Endothelial cell of umbilical vein (primary cell): ENCODE measurements at regions not wholly inside any gene's neighbourhood (a gene's known extent, or its start where the extent isn't known, plus 50 kb on each side); places are given as distances from the start of the nearest gene placed in this dataset.

Source experiments
- BruUV-seq: library from RNA; stranded (reverse); fragments of 400-500 nt; replicated peaks from 2 replicates; lab custom pipeline; 2021; lab: Mats Ljungman, UMichigan
- CTCF ChIA-PET: fragments of 300-600, 350-600 bp; sonication (Branson Sonifier 250); formaldehyde crosslinking; loops from one replicate; lab custom pipeline; 2021; ENCODE audit warnings: antibody characterized with exemption, inconsistent platforms; lab: Charles Lee
- POLR2A ChIA-PET: fragments of 300-600, 350-600 bp; sonication (Branson Sonifier 250); formaldehyde crosslinking; loops from one replicate; lab custom pipeline; 2021; ENCODE audit warnings: antibody characterized with exemption, inconsistent platforms; lab: Charles Lee
- DNase-seq: peaks from one replicate; pipeline ENCODE4 v3.0.0-alpha.2; 2011; ENCODE audit warnings: low read depth, low spot score
- FAIRE-seq: peaks from 2 replicates; lab custom pipeline; 2011; peaks lifted over from hg19 to GRCh38; lab: Jason Lieb, UNC
- H2AFZ ChIP-seq: 2 replicates; pipeline ENCODE4 v1.6.0; 2012; ENCODE audit warnings: low read depth, low read length, control low read depth, inconsistent platforms
- H3K27ac ChIP-seq: 2 replicates; pipeline ENCODE4 v1.5.1; 2011; ENCODE audit warnings: low read depth, mild to moderate bottlenecking, control low read depth, low read length, moderate library complexity; ENCODE audit not compliant: insufficient read depth
- H3K27me3 ChIP-seq, 2 experiments: 2 replicates each; pipeline versions ENCODE4 v1.6.0 to v1.6.1; 2011; ENCODE audit warnings: low read length in 2 of 2, mixed read lengths in 1 of 2; ENCODE audit not compliant: control insufficient read depth in 2 of 2, insufficient read depth in 2 of 2
- H3K36me3 ChIP-seq, 2 experiments: 2 replicates in 1 of 2; 3 replicates in 1 of 2; pipeline ENCODE4 v1.5.1; 2011; ENCODE audit warnings: low read length in 2 of 2, mild to moderate bottlenecking in 1 of 2, moderate library complexity in 1 of 2; ENCODE audit not compliant: control insufficient read depth in 2 of 2, insufficient read depth in 2 of 2; ENCODE audit errors: extremely low read depth in 1 of 2
- H3K4me1 ChIP-seq: 3 replicates; pipeline ENCODE4 v1.5.1; 2011; ENCODE audit warnings: mild to moderate bottlenecking, low read length; ENCODE audit not compliant: control insufficient read depth, insufficient read depth; ENCODE audit errors: extremely low read depth
- H3K4me2 ChIP-seq: 2 replicates; pipeline ENCODE4 v1.6.1; 2011; ENCODE audit warnings: low read length, control low read depth, mixed read lengths; ENCODE audit not compliant: insufficient read depth
- H3K4me3 ChIP-seq, 3 experiments: fragments of 200-600 bp in 1 of 3; sonication (generic), shearing (Covaris generic) in 1 of 3; replicated peaks in 1 of 3; 2 replicates each; pipeline ENCODE4 v1.5.1; 2011 to 2016; ENCODE audit warnings: control low read depth in 3 of 3, low read length in 3 of 3, mild to moderate bottlenecking in 2 of 3, inconsistent platforms in 1 of 3, low read depth in 1 of 3, moderate library complexity in 1 of 3; ENCODE audit not compliant: insufficient read depth in 1 of 3
- H3K79me2 ChIP-seq: 2 replicates; pipeline ENCODE4 v1.6.0; 2012; ENCODE audit warnings: low read length, inconsistent platforms; ENCODE audit not compliant: control insufficient read depth, insufficient read depth
- H3K9ac ChIP-seq: replicated peaks from 2 replicates; pipeline ENCODE3; 2011; ENCODE audit warnings: low read length, control low read depth; ENCODE audit not compliant: insufficient read depth; ENCODE audit errors: extremely low read depth
- H3K9me1 ChIP-seq: replicated peaks from 3 replicates; pipeline ENCODE4 v1.6.0; 2011; ENCODE audit warnings: mild to moderate bottlenecking, low read length; ENCODE audit not compliant: control insufficient read depth, insufficient read depth; ENCODE audit errors: extremely low read depth
- H3K9me3 ChIP-seq: replicated peaks from 2 replicates; pipeline ENCODE4 v1.5.1; 2012; ENCODE audit warnings: low read length, inconsistent platforms; ENCODE audit not compliant: control insufficient read depth, insufficient read depth
- H4K20me1 ChIP-seq: replicated peaks from 2 replicates; pipeline ENCODE3; 2011; ENCODE audit warnings: mild to moderate bottlenecking, low read length; ENCODE audit not compliant: control insufficient read depth, insufficient read depth; ENCODE audit errors: extremely low read depth
- EZH2 ChIP-seq: IDR thresholded peaks from 2 replicates; pipeline ENCODE4 v1.6.1; 2012; ENCODE audit warnings: borderline replicate concordance, low read depth, mild to moderate bottlenecking, moderate library complexity, low read length, inconsistent platforms; ENCODE audit not compliant: severe bottlenecking
- FOS ChIP-seq: IDR thresholded peaks from 2 replicates; pipeline ENCODE4 v1.6.1; 2011; ENCODE audit warnings: mild to moderate bottlenecking, low read length, moderate library complexity, borderline replicate concordance; ENCODE audit not compliant: insufficient read depth
- GATA2 ChIP-seq: IDR thresholded peaks from 2 replicates; pipeline ENCODE4 v1.7.0; 2011; ENCODE audit warnings: low read depth, mild to moderate bottlenecking, moderate library complexity, mixed read lengths, low read length; ENCODE audit not compliant: insufficient read length, insufficient read depth
- JUN ChIP-seq: IDR thresholded peaks from 2 replicates; pipeline ENCODE4 v1.6.1; 2011; ENCODE audit warnings: borderline replicate concordance, low read depth; ENCODE audit not compliant: insufficient read length, insufficient read depth
- MYC ChIP-seq: IDR thresholded peaks from one replicate; pipeline ENCODE4 v1.6.1; 2011; ENCODE audit warnings: mild to moderate bottlenecking, low read depth, low read length
- POLR2A ChIP-seq: IDR thresholded peaks from 2 replicates; pipeline ENCODE4 v1.6.1; 2012; ENCODE audit warnings: low read depth, mild to moderate bottlenecking, control low read depth, low read length
- POLR2AphosphoS5 ChIP-seq: IDR thresholded peaks from 2 replicates; pipeline ENCODE4 v1.6.1; 2012; ENCODE audit warnings: low read depth, mild to moderate bottlenecking, control low read depth, low read length, moderate library complexity; ENCODE audit not compliant: insufficient read depth
- dilution Hi-C: fragments of 300-500 bp; cut with MboI; formaldehyde crosslinking; loops from one replicate; pipeline ENCODE4 v1.15.0; 2019; ENCODE audit warnings: low sequenced_read_pairs; ENCODE audit not compliant: extremely low pct_ligation_motif_present
- intact Hi-C: fragments of 100-400 bp; cut with micrococcal nuclease; formaldehyde crosslinking; loops from one replicate; pipeline ENCODE4 v1.10.0; 2022
- TF ChIP-seq, protein P1 (sequence below), 2 donors: IDR thresholded peaks; 1 replicate in 1 of 2; 2 replicates in 1 of 2; pipeline ENCODE4 v1.5.1; 2011; ENCODE audit warnings: low read length in 2 of 2, mild to moderate bottlenecking in 2 of 2, moderate library complexity in 2 of 2, control low read depth in 1 of 2, inconsistent platforms in 1 of 2, low read depth in 1 of 2; ENCODE audit not compliant: insufficient read depth in 1 of 2; ENCODE audit errors: extremely low read depth in 1 of 2
- TF ChIP-seq, protein P2 (sequence below): IDR thresholded peaks from 2 replicates; pipeline ENCODE4 v1.6.1; 2011; ENCODE audit not compliant: insufficient read depth, insufficient read length

DNA sequence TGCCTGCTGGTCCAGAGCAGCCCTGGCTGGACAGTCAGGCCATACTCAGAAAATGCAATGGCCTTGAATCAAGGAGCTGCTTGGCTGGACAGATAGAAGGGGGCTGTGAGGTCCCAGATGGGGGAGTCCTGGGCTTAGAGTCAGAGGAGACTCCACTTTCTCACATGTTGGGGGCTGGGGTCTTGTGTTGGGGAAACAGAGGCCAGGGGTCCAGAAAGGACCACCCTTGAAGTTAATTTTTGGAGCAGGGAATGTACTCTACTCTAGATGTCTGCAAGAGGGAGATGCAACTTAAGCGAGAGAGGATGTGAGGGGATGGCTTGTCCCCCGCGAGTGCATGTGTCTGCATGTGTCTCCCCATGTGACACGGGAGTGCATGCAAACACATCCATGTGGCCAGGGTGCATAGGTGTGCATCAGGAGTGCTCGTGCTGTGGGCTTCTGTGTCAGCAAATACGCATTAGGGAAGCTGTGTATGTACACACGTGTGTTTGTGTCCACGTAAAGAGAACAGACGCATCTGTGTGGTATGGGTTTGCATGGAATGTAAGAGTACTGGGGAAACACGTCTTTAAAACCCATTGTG is 303.2 kb downstream of the MYCN start:
- BruUV-seq, result no TSS peak
- dilution Hi-C loops, result no loop called here

More for the DNA sequence above, 303.2 kb downstream of the MYCN start:
- Histone ChIP-seq H4K20me1 (no peaks in the 10 kb centered on the region), H3K79me2 (no peaks in the 10 kb centered on the region), H3K27me3 (no peaks in the 10 kb centered on the region), H3K27ac (no peak overlapping the region), H3K4me1 (no peaks in the 10 kb centered on the region), H3K36me3 (no peaks in the 10 kb centered on the region), H3K9me1 (no peaks in the 10 kb centered on the region), H3K4me3 (no peak overlapping the region), H3K4me2 (no peak overlapping the region), H3K9me3 (no peaks in the 10 kb centered on the region), H2AFZ (no peak overlapping the region), H3K9ac (no peak overlapping the region)
- DNase-seq (no peak), FAIRE-seq (no peak)
- ChIA-PET POLR2A (no interaction called here), CTCF (no interaction called here)
- intact Hi-C loops, result no loop called here
- TF ChIP-seq GATA2 (no peak), MYC (no peak), FOS (no peak), JUN (no peak), EZH2 (no peak), POLR2A (no peak), POLR2AphosphoS5 (no peak)
- TF ChIP-seq, protein P1, sequence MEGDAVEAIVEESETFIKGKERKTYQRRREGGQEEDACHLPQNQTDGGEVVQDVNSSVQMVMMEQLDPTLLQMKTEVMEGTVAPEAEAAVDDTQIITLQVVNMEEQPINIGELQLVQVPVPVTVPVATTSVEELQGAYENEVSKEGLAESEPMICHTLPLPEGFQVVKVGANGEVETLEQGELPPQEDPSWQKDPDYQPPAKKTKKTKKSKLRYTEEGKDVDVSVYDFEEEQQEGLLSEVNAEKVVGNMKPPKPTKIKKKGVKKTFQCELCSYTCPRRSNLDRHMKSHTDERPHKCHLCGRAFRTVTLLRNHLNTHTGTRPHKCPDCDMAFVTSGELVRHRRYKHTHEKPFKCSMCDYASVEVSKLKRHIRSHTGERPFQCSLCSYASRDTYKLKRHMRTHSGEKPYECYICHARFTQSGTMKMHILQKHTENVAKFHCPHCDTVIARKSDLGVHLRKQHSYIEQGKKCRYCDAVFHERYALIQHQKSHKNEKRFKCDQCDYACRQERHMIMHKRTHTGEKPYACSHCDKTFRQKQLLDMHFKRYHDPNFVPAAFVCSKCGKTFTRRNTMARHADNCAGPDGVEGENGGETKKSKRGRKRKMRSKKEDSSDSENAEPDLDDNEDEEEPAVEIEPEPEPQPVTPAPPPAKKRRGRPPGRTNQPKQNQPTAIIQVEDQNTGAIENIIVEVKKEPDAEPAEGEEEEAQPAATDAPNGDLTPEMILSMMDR (IDR thresholded peaks at IDR 0.05; ENCODE audit: extremely low read depth in 1 of 2, insufficient read depth in 1 of 2, low read depth in 1 of 2, low read length in 2 of 2), result no peak
- TF ChIP-seq, protein P2, sequence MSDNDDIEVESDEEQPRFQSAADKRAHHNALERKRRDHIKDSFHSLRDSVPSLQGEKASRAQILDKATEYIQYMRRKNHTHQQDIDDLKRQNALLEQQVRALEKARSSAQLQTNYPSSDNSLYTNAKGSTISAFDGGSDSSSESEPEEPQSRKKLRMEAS, result no peak
